ENCODE measurements at regions not wholly inside any gene's neighbourhood (a gene's known extent, or its start where the extent isn't known, plus 50 kb on each side); places are given as distances from the start of the nearest gene placed in this dataset.
"Not testable (repeated sequence)": the region's sequence is repeated elsewhere in the genome, so short reads cannot be mapped to it uniquely, and the experiment has no call there.

DNA sequence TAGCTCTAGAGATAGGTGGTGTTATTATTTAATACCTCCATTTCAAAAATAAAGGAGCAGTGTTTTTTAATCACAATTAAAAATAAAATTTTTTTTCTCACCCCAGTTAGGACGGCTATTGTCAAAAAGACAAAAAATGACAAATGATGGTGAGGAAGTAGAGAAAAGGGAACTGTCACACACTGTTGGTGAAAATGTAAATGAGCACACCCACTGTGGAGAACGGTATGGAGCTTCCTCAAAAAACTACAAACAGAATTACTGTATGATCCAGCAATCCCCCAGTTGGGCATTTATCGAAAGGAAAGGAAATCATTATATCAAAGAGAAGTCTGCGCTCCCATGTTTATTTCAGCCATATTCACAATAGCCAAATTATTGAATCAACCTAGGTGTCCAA is 148.7 kb upstream of the NR5A2 start:
- no peak for DNase-seq

DNA sequence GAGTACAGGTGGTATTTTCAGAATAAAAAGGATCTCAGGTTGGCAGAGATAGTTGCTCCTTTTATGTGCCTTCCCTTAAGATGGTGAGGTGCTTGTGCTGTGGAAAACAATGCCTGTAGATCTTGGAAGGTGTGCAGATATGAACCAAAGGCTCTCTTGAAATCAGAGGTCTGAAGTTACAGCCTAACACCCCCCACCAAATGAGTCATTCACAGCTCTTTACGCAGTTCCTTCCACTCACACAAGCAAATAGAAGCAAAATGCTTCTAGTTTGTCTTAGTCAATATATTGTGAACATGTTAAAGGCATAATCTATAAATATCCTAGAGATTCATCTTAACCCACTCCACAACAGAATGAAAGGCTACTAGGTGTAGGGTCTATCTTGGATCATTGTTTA is 128.9 kb upstream of the NR5A2 start:
- no peak for DNase-seq

DNA sequence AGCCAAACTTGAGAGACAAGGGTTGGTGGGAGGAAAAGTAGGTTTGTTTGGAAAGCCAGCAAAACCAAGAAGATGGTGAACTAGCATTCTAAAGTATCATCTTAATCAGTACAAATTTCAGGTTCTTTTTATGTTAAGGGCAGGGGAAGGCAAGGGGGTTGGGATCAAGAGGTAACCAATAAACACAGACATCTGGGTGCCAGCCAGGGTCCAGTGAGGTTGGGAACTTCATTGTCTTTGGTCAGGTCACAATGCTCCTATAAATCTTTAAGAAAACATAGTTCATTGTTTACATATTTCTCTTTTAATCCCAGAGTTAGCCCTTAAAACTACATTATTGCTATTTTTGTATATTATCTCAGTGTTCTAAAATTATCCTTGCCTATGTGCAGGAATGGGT is 126.2 kb upstream of the NR5A2 start:
- no peak for DNase-seq

DNA sequence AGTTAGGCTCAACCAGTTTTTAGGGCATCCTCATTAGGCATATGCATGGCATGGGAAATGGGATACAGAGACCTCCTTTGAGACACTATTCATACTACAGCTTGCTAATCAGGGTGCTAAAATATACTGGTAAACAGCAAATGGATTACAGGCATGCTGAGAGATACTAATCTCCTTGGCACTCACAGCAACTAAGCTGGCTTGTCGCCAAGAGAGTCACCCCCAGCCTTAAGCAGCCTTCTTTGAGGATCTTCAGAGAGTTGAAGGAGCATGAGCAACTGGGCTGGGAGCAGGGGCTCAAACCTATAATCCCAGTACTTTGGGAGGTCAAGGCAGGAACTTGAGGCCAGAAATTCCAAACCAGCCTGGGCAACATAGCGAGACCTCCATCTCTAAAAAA is 120.1 kb upstream of the NR5A2 start:
- DNase-seq = no peak

DNA sequence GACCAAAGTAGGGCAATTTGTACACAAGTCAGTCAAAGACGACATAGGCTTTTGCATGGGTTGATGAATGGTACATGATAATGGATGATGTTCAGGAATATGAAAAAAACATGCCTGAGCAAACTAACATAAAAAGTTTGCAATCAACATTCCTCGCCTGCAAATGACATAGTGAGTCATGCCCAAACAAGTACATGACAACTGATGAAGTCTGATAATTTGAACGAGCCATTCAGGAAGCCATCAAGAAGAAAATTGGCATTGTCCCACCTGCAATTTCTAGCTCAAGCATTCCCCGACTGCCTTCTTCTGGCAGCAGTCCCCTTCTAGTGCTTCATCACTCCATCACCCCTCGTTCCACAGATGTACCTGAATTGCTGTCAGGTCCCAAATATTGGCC is 118.4 kb upstream of the NR5A2 start:
- no peak for DNase-seq

DNA sequence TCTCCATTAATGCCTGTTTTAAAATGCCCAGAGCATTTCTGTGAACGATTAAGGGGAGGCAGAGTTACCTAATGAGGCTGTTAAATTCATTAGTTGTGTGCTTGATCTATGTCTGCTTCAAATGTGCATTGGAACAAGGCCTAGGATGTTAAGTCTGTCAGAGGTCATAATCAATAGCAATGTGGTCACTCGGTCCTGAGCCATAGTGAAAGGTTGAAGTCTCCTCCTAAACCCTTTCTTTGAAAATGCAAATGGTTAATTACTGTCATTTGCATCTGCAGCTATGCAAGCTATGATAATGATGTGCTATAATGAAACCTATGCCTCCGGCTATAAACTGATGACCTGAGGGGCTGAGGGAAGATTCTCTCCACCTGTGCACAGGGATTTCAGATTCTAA is 114.2 kb upstream of the NR5A2 start:
- DNase-seq = no peak

DNA sequence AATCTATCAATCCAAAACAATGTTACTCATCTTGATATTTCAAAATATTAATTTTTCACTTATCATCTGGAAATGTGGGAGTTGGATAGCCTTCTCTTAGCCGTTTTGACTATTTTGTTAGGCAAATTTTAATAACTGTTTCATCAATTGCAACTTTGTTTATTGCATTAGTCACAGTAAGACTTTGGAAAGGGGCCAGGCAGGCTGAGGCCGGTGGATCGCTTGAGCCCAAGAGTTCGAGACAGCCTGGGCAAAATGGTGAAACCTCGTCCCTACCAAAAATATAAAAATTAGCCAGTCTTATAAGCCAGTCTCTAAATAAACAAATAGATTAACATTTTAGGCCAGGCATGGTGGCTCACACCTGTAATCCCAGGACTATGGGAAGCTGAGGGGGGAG is 113.0 kb upstream of the NR5A2 start:
- DNase-seq = no peak

DNA sequence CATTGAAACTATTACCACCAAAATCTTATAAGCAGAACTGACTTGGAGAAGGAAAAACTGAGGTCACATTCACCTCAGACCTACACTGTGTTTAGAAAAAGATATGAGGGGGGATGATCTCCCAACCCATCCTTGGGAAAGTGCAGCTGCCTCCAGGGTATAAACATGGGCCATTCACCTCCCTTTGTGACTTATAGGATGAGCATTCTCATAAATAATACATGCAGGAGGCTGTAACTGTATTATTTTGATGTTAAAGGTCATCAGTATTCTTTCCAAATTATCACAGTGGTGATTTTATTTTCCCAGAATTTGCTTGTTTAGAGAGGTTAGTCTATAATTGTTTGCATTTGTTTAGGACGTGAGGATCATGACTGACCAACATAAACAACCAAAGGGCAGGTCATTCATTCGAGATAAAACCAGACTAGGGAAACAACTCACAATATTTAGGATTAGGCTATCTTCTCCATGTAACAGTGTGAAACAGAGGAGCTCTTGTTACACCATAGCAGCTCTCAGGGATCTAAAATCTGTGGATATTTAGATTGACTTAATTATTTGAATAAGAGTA is 109.2 kb upstream of the NR5A2 start:
- no peak for DNase-seq

DNA sequence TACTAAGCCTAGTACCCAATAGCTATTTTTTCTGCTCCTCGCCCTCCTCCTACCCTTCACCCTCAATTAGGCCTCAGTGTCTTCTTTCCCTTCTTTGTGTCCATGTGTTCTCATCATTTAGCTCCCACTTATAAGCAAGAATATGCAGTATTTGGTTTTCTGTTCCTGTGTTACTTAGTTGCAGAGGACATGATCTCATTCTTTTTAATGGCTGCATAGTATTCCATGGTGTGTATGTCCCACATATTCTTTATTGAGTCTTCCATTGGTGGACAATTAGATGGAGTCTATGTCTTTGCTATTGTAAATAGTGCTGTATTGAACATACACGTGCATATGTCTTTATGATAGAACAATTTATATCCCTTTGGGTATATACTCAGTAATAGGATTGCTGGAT is 106.9 kb upstream of the NR5A2 start:
- no peak for DNase-seq

DNA sequence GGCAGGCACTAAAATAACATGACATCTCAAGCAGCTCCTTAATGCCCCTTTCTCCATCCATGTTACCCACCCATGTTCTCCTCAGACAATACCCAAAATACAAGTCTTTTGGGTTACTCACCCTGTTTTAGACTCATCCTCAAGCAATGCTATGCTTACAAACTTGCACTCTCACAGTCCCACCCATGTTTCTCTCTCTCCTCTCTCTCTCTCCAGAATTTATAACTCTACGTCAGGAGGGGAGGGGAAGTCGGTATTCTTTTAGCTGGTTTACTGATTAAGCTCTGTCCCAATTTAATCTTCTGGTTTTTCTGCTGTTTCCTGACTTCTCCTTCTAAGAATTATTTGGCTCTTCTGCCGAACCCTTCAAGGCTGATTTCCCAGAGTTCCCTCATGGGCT is 98.0 kb upstream of the NR5A2 start:
- no peak for DNase-seq

DNA sequence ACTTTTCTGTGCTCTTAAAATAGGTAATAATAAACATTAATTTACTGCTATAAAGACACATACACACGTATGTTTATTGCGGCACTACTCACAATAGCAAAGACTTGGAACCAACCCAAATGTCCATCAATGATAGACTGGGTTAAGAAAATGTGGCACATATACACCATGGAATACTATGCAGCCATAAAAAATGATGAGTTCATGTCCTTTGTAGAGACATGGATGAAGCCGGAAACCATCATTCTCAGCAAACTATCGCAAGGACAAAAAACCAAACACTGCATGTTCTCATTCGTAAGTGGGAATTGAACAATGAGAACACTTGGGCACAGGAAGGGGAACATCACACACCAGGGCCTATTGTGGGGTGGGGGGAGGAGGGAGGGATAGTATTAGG is 97.4 kb upstream of the NR5A2 start:
- DNase-seq = not testable (repeated sequence)

DNA sequence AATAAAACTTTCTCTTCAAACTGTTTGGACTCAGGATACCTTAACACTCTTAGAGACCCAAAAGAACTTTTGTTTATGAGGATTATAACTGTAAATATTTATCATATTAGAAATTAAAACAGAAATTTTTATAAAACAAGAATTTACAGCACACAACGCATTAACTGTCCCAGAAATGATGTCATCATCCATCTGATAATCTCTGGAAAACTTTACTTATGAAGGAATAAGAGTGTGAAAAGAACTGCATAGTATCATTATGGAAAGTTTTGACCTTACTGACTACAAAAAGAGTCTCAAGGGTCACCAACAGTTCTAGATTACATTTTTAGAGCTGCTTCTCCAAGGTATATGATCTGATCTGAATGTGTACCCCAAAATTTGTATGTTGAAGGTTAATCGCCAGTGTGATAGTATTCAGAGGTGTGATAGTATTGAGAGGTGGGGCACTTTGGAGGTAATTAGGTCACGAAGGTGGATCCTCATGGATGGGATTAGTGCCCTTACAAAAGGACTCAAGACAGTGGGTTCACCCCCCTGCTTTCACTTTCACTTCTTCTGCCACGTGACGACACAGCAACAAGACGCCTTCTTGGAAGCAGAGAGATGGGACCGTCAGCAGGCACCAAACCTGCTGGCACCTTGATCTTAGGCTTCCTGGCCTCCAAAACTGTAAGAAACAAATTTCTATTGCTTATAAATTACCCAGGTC is 95.7 kb upstream of the NR5A2 start:
- peak; percentile 30 for DNase-seq

DNA sequence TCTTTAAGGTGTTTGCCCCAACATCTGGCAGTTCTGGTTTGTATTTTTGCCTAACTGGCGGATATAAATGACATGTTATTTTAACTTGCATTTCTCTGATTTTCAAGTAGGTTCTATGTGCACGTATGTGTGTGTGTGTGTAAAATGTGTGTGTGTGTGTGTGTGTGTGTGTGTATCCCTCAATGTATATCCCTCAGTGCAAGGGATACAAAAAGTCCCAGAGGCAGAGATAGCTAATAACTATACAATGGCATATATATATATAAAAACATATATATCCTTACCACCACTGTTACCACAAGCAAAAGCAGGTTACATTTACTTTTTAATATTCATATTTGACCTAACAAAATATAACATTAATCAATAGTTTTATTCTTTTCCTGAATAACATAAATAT is 95.0 kb upstream of the NR5A2 start:
- DNase-seq = no peak

DNA sequence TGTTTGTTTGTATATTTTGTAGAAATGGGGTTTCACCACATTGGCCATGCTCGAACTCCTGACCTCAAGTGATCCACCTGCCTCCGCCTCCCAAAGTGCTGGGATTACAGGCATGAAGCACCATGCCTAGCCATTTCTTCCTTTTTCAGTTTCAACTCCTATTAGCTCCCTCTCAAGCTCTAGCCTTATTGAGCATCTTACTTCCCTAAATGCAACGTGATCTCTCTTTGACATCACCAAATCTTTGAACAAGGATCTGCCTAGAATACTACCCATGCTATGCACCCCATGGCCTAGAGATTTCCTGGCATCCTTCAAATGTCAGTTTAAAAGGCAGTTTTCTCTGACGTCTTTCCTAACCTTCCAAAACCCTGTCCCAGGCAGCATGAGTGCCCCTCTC is 91.1 kb upstream of the NR5A2 start:
- no peak for DNase-seq

DNA sequence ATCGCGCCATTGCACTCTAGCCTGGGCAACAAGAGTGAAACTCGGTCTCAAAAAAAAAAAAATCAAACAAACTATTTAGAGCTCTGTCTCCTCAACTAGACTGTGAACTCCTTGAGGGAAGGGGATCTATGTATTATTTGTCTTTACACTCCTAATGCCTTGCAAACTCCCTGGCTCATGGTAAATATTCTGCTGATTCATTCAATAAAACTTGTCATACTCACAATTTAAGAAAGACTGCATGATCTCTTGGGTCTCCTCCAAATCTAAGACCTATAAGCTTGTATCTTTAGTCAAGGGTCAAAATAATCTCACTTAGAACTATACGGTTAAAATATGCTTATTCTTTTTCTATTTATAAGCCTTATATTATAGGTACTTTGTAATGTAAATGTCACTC is 90.3 kb upstream of the NR5A2 start:
- DNase-seq = no peak

DNA sequence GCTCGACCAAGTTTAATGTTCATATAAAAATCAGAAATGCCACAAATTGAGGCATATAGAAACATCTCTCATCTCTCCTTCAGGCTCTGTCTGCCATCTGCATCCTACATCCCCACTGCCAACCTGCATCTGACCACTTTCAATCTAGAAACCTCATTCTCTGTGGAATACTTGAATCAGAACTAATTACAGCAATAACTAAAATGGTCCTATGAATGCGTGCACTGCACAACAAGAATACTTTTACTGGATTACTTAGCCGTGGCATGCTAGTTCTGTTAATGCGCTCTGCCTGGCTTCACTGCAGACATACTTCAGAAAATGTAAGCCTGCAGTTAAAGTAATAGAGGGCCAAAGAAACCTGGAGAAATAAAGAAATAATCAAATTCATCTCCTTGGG is 89.8 kb upstream of the NR5A2 start:
- no peak for DNase-seq

DNA sequence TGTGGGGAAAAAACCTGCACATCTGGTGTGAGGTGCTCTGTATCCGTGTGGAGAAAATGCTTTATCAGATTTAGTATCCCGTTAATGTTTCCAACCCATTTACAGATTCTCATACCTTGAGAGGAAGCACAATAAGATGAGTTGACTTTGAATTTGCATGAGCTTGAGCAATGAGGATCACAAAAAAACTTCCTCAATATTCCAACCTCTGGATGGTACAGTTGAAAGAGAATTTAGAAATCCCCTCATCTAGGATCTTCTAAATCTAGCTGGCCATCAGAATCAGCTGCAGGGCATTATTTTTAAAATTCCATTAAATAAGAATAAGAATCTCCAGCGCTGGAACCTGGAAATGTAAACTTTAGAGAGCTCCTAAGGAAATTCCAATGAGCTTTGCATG is 82.5 kb upstream of the NR5A2 start:
- no peak for DNase-seq

DNA sequence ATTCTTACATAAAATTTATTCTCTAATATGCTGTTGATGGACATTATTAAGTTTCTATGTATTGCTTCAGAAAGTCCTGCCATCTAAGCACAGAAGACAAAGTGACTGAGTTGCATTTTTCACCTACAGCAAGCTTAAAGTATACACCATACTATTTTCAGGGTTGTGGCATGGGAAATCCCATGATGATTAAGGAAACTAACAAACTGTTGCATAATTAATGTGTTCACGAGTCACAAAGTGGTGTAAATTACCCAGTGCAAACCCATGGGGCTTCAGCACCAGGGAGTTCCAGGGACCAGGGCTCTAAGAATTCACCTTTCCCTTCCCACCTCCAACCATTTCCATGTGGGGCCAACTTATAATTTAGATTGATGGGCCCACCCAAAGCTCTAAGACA is 81.9 kb upstream of the NR5A2 start:
- no peak for DNase-seq

DNA sequence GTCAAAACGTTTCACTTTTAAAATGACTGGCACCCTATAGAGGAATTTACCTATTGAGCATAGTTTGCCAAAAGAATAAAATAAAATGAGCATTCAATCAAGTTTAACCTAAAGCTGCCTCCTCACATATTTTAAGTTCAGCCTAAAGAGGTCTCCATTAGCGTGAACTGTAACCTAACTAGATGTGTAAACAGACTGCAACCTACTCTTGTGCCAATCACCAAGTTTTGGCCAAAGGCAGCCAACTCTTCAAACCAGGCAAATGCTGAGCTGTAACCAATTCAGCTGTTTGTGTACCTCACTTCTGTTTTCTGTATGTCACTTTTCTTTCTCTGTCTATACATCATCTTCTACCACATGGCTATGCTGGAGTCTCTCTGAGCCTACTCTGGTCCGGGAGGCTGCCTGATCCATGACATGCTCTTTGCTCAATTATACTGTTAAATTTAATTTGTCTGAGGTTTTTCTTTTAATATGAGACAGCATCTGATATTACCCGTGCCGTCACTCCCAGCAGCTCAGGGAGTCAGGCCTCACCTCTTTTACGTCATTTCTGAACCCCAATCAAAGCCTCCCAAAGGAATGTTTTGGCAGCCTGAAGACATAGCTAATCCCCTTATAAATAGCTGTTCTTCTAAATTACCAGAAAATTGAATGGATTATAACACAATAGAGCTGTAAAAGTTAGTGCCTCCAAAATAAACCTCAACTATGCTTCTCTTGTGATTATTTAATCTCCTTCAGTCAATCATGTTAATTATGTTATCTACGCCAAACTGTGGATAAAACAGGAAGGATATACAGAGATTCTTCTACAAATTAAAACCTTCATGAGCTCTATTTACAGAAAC is 81.0 kb upstream of the NR5A2 start:
- no peak for DNase-seq

DNA sequence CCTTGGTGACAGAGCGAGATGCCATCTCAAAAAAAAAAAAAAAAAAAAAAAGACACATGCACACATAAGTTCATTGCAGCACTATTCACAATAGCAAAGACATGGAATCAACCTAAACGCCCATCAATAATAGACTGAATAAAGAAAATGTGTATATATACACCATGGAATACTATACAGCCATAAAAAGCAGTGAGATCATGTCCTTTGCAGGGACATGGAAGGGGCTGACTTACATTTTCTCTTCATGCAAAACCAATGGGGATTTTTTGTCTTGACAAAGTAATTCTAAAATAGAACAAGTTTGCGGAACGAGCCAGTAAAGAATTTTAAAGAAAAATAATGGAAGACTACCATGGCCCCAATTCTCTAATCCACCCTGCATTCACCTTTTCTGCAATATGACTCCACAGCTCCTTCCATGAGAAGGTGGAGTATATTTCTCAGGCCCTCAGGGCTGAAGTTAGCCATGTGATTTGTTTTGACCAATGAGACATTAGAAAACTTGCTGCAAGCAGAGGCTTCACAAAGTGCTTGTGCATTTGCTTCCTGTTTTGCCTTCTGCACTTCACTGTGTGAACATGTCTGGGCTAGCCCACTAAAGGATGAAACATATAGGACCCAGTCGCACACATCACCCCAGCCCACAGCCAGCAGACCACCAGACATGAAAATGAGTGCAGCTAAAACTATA is 78.8 kb upstream of the NR5A2 start:
- DNase-seq = no peak

DNA sequence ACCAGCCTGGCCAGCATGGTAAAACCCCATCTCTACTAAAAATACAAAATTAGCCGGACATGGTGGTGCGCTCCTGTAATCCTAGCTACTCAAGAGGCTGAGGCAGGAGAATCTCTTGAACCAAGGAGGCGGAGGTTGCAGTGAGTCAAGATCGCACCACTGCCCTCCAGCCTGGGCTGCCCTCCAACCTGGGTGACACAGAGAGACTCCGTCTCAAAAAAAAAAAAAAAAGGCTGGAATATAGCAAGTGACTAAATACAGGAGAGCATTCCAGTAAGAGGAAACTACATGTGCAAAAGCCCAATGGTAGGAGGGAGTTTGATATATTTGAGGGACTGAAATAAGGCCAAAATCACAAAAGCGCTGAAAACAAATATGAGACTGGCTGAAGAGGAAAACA is 76.5 kb upstream of the NR5A2 start:
- DNase-seq = not testable (repeated sequence)

DNA sequence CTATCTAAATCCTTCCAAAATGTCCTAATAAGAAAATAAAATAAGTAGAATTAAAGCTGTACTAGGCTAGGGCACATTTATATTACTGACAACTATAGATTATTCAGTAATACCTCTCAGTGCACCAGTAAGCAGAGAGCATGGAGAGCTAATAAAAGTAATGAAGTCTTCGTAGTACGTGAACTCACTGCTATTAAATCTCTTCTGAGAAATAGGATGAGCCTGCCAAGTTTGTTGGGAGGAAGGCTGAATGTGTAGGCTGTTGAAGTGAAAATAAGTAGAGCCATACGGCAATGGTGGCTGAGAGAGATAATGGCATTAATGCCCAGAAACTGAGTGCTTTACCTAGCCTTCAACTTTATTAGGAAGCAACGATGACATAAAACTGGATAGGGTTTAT is 73.9 kb upstream of the NR5A2 start:
- DNase-seq = no peak

DNA sequence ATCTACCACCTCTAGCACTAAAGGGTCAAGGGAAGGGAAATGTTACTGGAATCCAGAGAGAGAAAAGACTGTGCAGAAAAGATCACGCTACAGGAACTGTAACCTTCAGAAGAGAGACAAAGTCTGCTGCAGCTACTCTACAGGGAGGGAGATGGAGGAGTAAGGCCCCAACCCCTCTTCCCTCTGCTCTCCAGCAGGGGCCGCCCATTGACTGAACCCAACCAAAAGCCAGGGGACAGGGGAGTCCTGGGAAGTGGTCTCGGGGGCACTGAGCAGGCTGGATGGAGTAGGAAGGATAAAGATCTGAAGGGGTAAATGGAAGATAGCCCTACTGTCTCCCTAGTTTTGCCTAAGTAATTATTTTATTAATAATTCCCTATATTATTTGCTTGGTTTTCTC is 72.8 kb upstream of the NR5A2 start:
- no peak for DNase-seq

DNA sequence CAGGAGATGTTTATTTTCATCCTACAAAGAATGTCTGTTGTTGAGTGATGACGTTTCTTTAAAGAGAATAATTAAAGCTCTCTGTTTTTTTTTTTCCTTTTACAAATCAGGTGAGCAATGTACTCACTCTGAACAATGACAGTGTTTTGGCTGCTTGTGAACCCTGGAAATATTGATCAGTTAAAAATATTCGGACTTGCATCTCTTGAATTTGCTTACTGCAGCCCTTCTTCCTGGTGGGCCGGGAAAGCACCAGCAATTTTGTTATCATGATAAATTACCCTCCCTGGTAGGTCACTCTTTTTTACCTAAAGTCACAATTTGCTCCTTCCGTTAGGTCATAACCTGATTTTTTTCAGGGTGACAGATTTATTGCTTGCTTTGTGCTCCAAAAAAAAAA is 72.3 kb upstream of the NR5A2 start:
- DNase-seq = no peak

All from CD4-positive, alpha-beta T cell treated with Interleukin-10 for 1 hour (primary cell).